ENCODE measurements at regions not wholly inside any gene's neighbourhood (a gene's known extent, or its start where the extent isn't known, plus 50 kb on each side); places are given as distances from the start of the nearest gene placed in this dataset.

GRCh38 chr12:66862356-66862985 is 183.6 kb upstream of the GRIP1 start:
- TF ChIP-seq CTCF (IDR thresholded peaks at IDR 0.05) (no peak), POLR2AphosphoS5 (IDR thresholded peaks at IDR 0.05) (no peak), EP300 (IDR thresholded peaks at IDR 0.05) (no peak), POLR2A (IDR thresholded peaks at IDR 0.05) (no peak)

Data from stomach (tissue), 4 donors.